CD4-positive, alpha-beta memory T cell (primary cell): ENCODE measurements at regions not wholly inside any gene's neighbourhood (a gene's known extent, or its start where the extent isn't known, plus 50 kb on each side); places are given as distances from the start of the nearest gene placed in this dataset.

Experiments used
- CTCF ChIA-PET: fragments of 350-600 bp; sonication (Branson Sonifier 250); formaldehyde crosslinking; loops from one replicate; lab custom pipeline; 2021; ENCODE audit warnings: inconsistent platforms; ENCODE audit not compliant: partially characterized antibody; lab: Charles Lee
- POLR2A ChIA-PET: fragments of 350-600 bp; sonication (Branson Sonifier 250); formaldehyde crosslinking; loops from one replicate; lab custom pipeline; 2021; ENCODE audit not compliant: partially characterized antibody; lab: Charles Lee
- DNase-seq, 5 donors: peaks; one replicate each; pipeline versions ENCODE4 v3.0.0 to v3.0.0-alpha.2; 2020 to 2022; ENCODE audit warnings: mixed read lengths in 1 of 5
- H3K27ac ChIP-seq: one replicate; pipeline ENCODE4 v1.7.0; 2013; ENCODE audit warnings: low read depth, low read length
- H3K27me3 ChIP-seq: 2 replicates; pipeline ENCODE4 v1.7.0; 2013; ENCODE audit warnings: mild to moderate bottlenecking, low read length, moderate library complexity; ENCODE audit not compliant: insufficient read depth
- H3K36me3 ChIP-seq: 2 replicates; pipeline ENCODE4 v1.7.0; 2013; ENCODE audit warnings: mild to moderate bottlenecking, low read length, moderate library complexity; ENCODE audit not compliant: insufficient read depth
- H3K4me1 ChIP-seq: 2 replicates; pipeline ENCODE4 v1.7.0; 2013; ENCODE audit warnings: mild to moderate bottlenecking, low read length, moderate library complexity; ENCODE audit not compliant: insufficient read depth
- H3K4me3 ChIP-seq, 2 donors: one replicate each; pipeline ENCODE4 v1.7.0; 2013; ENCODE audit warnings: low read length in 2 of 2, mild to moderate bottlenecking in 1 of 2
- H3K9me3 ChIP-seq, 2 donors: one replicate each; pipeline ENCODE4 v1.7.0; 2013; ENCODE audit warnings: low read length in 2 of 2, control low read depth in 1 of 2; ENCODE audit not compliant: control insufficient read depth in 1 of 2
- H3K27ac Mint-ChIP-seq, 7 donors: one replicate each; pipeline ENCODE4 v1.8.0; 2020 to 2021; ENCODE audit warnings: mixed read lengths in 7 of 7, mild to moderate bottlenecking in 6 of 7, inconsistent platforms in 3 of 7, moderate library complexity in 3 of 7
- H3K27me3 Mint-ChIP-seq, 2 donors: one replicate each; pipeline ENCODE4 v1.8.0; 2020 to 2021; ENCODE audit warnings: mixed read lengths in 2 of 2
- H3K36me3 Mint-ChIP-seq, 2 donors: one replicate each; pipeline ENCODE4 v1.8.0; 2020 to 2021; ENCODE audit warnings: mixed read lengths in 2 of 2, inconsistent platforms in 1 of 2, mild to moderate bottlenecking in 1 of 2
- H3K4me1 Mint-ChIP-seq, 4 donors: one replicate each; pipeline ENCODE4 v1.8.0; 2020 to 2021; ENCODE audit warnings: mixed read lengths in 4 of 4, mild to moderate bottlenecking in 1 of 4
- H3K4me3 Mint-ChIP-seq, 8 donors: one replicate each; pipeline ENCODE4 v1.8.0; 2020 to 2021; ENCODE audit warnings: mixed read lengths in 8 of 8, mild to moderate bottlenecking in 7 of 8, moderate library complexity in 6 of 8, inconsistent platforms in 3 of 8
- H3K9me3 Mint-ChIP-seq, 8 donors: one replicate each; pipeline ENCODE4 v1.8.0; 2020 to 2021; ENCODE audit warnings: mixed read lengths in 8 of 8, mild to moderate bottlenecking in 5 of 8, inconsistent platforms in 3 of 8, moderate library complexity in 1 of 8
- intact Hi-C: fragments of 100-400 bp; cut with micrococcal nuclease; formaldehyde crosslinking; loops from one replicate; pipeline ENCODE4 v1.15.1; 2023

DNA sequence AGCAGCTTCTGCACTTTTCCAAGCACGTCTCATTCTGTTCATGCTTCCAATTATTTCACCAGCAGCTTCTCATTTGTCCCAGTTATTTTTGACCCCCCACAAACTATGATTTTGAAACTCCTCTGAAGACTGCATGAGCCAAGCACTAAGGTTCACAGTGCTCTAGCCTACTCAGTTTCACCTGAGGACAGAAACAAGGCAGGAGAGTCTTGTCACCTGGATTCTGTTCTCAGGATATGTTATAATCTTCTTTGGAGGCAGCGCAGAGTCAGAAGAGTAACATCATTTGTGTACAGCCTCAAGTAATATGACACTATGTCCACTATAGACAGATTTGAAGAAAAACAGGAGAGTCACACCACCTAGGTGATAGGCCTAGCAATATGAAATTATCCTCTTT lies 985.1 kb upstream of the TSPY4 start:
- Mint-ChIP-seq H3K9me3 (no peaks in the 10 kb centered on the region), H3K27ac (no peak overlapping the region), H3K27me3 (no peaks in the 10 kb centered on the region), H3K4me3 (no peak overlapping the region), H3K4me1 (no peaks in the 10 kb centered on the region), H3K36me3 (no peaks in the 10 kb centered on the region)
- H3K27ac ChIP-seq, result no peak overlapping the region
- H3K36me3 ChIP-seq, result no peaks in the 10 kb centered on the region
- no peaks in the 10 kb centered on the region for H3K4me1 ChIP-seq
- POLR2A ChIA-PET, result no interaction called here
- CTCF ChIA-PET, result no interaction called here
- no peaks in the 10 kb centered on the region for H3K9me3 ChIP-seq
- intact Hi-C loops, result no loop called here
- H3K4me3 ChIP-seq, result no peak overlapping the region
- H3K27me3 ChIP-seq, result no peaks in the 10 kb centered on the region
- no peak for DNase-seq

GRCh38 chrY:8358161-8358560 lies 979.1 kb upstream of the TSPY4 start:
- H3K27ac Mint-ChIP-seq, result no peak overlapping the region
- no peaks in the 10 kb centered on the region for H3K36me3 Mint-ChIP-seq
- H3K4me1 Mint-ChIP-seq, result no peaks in the 10 kb centered on the region

GRCh38 chrY:8361715-8362114 lies 975.5 kb upstream of the TSPY4 start:
- no peak overlapping the region for H3K27ac ChIP-seq
- Mint-ChIP-seq H3K4me1 (no peaks in the 10 kb centered on the region), H3K27ac (no peak overlapping the region), H3K4me3 (no peak overlapping the region), H3K27me3 (no peaks in the 10 kb centered on the region), H3K9me3 (no peaks in the 10 kb centered on the region), H3K36me3 (no peaks in the 10 kb centered on the region)
- intact Hi-C loops, result no loop called here
- H3K4me1 ChIP-seq, result no peaks in the 10 kb centered on the region
- POLR2A ChIA-PET, result no interaction called here
- no peak overlapping the region for H3K4me3 ChIP-seq
- H3K36me3 ChIP-seq, result no peaks in the 10 kb centered on the region
- no peaks in the 10 kb centered on the region for H3K9me3 ChIP-seq
- CTCF ChIA-PET, result no interaction called here
- no peak for DNase-seq
- no peaks in the 10 kb centered on the region for H3K27me3 ChIP-seq

More at GRCh38 chrY:8358161-8358560, 979.1 kb upstream of the TSPY4 start:
- H3K27me3 ChIP-seq, result no peaks in the 10 kb centered on the region
- H3K27me3 Mint-ChIP-seq, result no peaks in the 10 kb centered on the region
- H3K9me3 Mint-ChIP-seq, result no peaks in the 10 kb centered on the region
- no peaks in the 10 kb centered on the region for H3K9me3 ChIP-seq
- POLR2A ChIA-PET, result no interaction called here
- no peak overlapping the region for H3K4me3 Mint-ChIP-seq
- H3K36me3 ChIP-seq, result no peaks in the 10 kb centered on the region
- CTCF ChIA-PET, result interaction anchor here (0.5 kb wide), 1 partner anchor 44 kb away, joined by 3 read pairs; no protein-coding TSS in a partner anchor
- DNase-seq, result no peak
- intact Hi-C loops, result no loop called here
- H3K27ac ChIP-seq, result no peak overlapping the region
- no peaks in the 10 kb centered on the region for H3K4me1 ChIP-seq
- H3K4me3 ChIP-seq, result no peak overlapping the region

GRCh38 chrY:8377491-8377890 lies 959.8 kb upstream of the TSPY4 start:
- Mint-ChIP-seq H3K4me1 (no peaks in the 10 kb centered on the region), H3K4me3 (no peak overlapping the region), H3K9me3 (no peaks in the 10 kb centered on the region), H3K27ac (no peak overlapping the region), H3K36me3 (no peaks in the 10 kb centered on the region), H3K27me3 (no peaks in the 10 kb centered on the region)
- Histone ChIP-seq H3K27me3 (no peaks in the 10 kb centered on the region), H3K9me3 (no peaks in the 10 kb centered on the region), H3K36me3 (no peaks in the 10 kb centered on the region), H3K4me3 (no peak overlapping the region), H3K27ac (no peak overlapping the region), H3K4me1 (no peaks in the 10 kb centered on the region)
- intact Hi-C loops, result no loop called here
- CTCF ChIA-PET, result no interaction called here
- POLR2A ChIA-PET, result no interaction called here
- no peak for DNase-seq

- no peak overlapping the region for H3K27ac Mint-ChIP-seq
- Histone ChIP-seq H3K27me3 (no peaks in the 10 kb centered on the region), H3K36me3 (no peaks in the 10 kb centered on the region), H3K9me3 (no peaks in the 10 kb centered on the region), H3K4me1 (no peaks in the 10 kb centered on the region), H3K4me3 (no peak overlapping the region), H3K27ac (no peak overlapping the region)
- no peaks in the 10 kb centered on the region for H3K4me1 Mint-ChIP-seq
- H3K27me3 Mint-ChIP-seq, result no peaks in the 10 kb centered on the region
- no peaks in the 10 kb centered on the region for H3K9me3 Mint-ChIP-seq
- H3K36me3 Mint-ChIP-seq, result no peaks in the 10 kb centered on the region
- POLR2A ChIA-PET, result no interaction called here
- no peak for DNase-seq
- CTCF ChIA-PET, result no interaction called here
- H3K4me3 Mint-ChIP-seq, result no peak overlapping the region
- intact Hi-C loops, result no loop called here
Observed at GRCh38 chrY:8379800-8380199, 957.5 kb upstream of the TSPY4 start.

- H3K4me3 ChIP-seq, result no peak overlapping the region
Observed at GRCh38 chrY:8381425-8381824, 955.8 kb upstream of the TSPY4 start.

DNA sequence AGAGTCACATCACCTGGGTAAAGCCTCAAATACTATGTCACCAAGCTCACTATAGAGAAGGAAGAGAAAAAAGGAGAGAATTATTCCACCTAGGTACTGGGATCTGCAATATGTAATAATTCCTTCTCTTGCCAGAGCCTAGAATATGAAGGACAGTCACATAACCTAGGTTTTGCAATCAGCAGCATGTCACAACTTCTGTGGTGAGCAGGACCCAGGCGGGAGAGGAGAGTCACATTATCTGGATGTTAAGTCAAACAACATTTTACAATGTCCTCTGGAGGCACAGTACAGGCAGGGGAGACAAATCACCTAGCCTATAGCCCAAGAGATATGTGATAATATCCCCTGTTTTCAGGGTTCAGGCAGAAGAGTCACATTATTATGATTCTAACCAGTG lies 951.2 kb upstream of the TSPY4 start:
- Histone ChIP-seq H3K4me1 (no peaks in the 10 kb centered on the region), H3K27ac (no peak overlapping the region), H3K27me3 (no peaks in the 10 kb centered on the region), H3K36me3 (no peaks in the 10 kb centered on the region), H3K9me3 (no peaks in the 10 kb centered on the region), H3K4me3 (no peak overlapping the region)
- CTCF ChIA-PET, result no interaction called here
- intact Hi-C loops, result no loop called here
- POLR2A ChIA-PET, result no interaction called here
- H3K9me3 Mint-ChIP-seq, result no peaks in the 10 kb centered on the region
- H3K4me3 Mint-ChIP-seq, result no peak overlapping the region
- H3K4me1 Mint-ChIP-seq, result no peaks in the 10 kb centered on the region
- H3K27ac Mint-ChIP-seq, result no peak overlapping the region
- no peaks in the 10 kb centered on the region for H3K27me3 Mint-ChIP-seq
- no peak for DNase-seq
- H3K36me3 Mint-ChIP-seq, result no peaks in the 10 kb centered on the region

More at GRCh38 chrY:8381425-8381824, 955.8 kb upstream of the TSPY4 start:
- no peaks in the 10 kb centered on the region for H3K9me3 Mint-ChIP-seq
- ChIA-PET CTCF (no interaction called here), POLR2A (no interaction called here)
- no peaks in the 10 kb centered on the region for H3K36me3 Mint-ChIP-seq
- Histone ChIP-seq H3K36me3 (no peaks in the 10 kb centered on the region), H3K27me3 (no peaks in the 10 kb centered on the region), H3K9me3 (no peaks in the 10 kb centered on the region), H3K4me1 (no peaks in the 10 kb centered on the region), H3K27ac (no peak overlapping the region)
- intact Hi-C loops, result no loop called here
- H3K27ac Mint-ChIP-seq, result no peak overlapping the region
- no peaks in the 10 kb centered on the region for H3K27me3 Mint-ChIP-seq
- H3K4me3 Mint-ChIP-seq, result no peak overlapping the region
- DNase-seq, result no peak
- H3K4me1 Mint-ChIP-seq, result no peaks in the 10 kb centered on the region

DNA sequence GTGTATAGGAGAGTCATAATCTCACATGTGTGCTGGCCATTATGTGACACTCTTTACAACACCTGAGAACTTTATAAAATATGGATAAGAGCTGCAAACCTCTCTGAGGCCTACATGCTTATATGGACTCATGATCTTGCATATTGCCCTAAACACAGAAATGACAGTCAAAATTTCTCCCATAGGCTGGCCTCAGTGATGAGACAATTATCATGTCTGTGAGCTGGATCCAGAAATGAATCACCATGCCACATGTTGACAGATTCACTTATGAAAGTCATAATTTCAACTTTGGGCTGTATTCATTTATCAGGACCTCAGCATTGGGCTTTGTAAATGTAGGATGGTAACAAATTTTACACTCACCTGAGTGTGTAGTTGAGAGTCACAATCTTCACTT lies 948.8 kb upstream of the TSPY4 start:
- no peak for DNase-seq
- no peaks in the 10 kb centered on the region for H3K36me3 ChIP-seq
- H3K4me1 Mint-ChIP-seq, result no peaks in the 10 kb centered on the region
- H3K4me3 Mint-ChIP-seq, result no peak overlapping the region
- no peaks in the 10 kb centered on the region for H3K4me1 ChIP-seq
- intact Hi-C loops, result no loop called here
- H3K27ac ChIP-seq, result no peak overlapping the region
- POLR2A ChIA-PET, result no interaction called here
- H3K27ac Mint-ChIP-seq, result no peak overlapping the region
- CTCF ChIA-PET, result no interaction called here
- no peaks in the 10 kb centered on the region for H3K27me3 Mint-ChIP-seq
- H3K27me3 ChIP-seq, result no peaks in the 10 kb centered on the region
- no peaks in the 10 kb centered on the region for H3K9me3 ChIP-seq
- no peak overlapping the region for H3K4me3 ChIP-seq
- no peaks in the 10 kb centered on the region for H3K9me3 Mint-ChIP-seq
- no peaks in the 10 kb centered on the region for H3K36me3 Mint-ChIP-seq
